Cardiac muscle cell (in vitro differentiated cells and primary cell): ENCODE measurements at regions not wholly inside any gene's neighbourhood (a gene's known extent, or its start where the extent isn't known, plus 50 kb on each side); places are given as distances from the start of the nearest gene placed in this dataset.

ENCODE experiments used
- DNase-seq, 2 donors: peaks; one replicate each; pipeline versions ENCODE4 v3.0.0 to v3.0.0-alpha.2; 2010 to 2017; ENCODE audit warnings: low read depth in 1 of 2, low spot score in 1 of 2
- H3K27ac ChIP-seq: fragments of 200-600 bp; sonication (generic); 2 replicates; pipeline ENCODE4 v1.5.1; 2016
- H3K27me3 ChIP-seq: fragments of 200-600 bp; sonication (generic); 2 replicates; pipeline ENCODE4 v1.6.0; 2016; ENCODE audit warnings: control low read depth
- H3K36me3 ChIP-seq: fragments of 200-600 bp; sonication (generic); 2 replicates; pipeline ENCODE4 v1.5.1; 2016; ENCODE audit warnings: control low read depth
- H3K4me1 ChIP-seq: fragments of 200-600 bp; sonication (generic); 2 replicates; pipeline ENCODE4 v1.8.1; 2017; ENCODE audit warnings: low read depth, mild to moderate bottlenecking, mixed run types
- H3K4me3 ChIP-seq: fragments of 200-600 bp; sonication (generic); 2 replicates; pipeline ENCODE4 v1.5.1; 2016; ENCODE audit warnings: mild to moderate bottlenecking
- H3K9me3 ChIP-seq: fragments of 200-600 bp; sonication (generic); 2 replicates; pipeline ENCODE4 v1.5.1; 2017; ENCODE audit warnings: low read depth, mild to moderate bottlenecking, control low read depth
- CTCF ChIP-seq: IDR thresholded peaks from 2 replicates; pipeline ENCODE4 v1.5.1; 2012; ENCODE audit warnings: low read depth, mild to moderate bottlenecking, low read length

- Histone ChIP-seq H3K4me3 (no peak overlapping the region), H3K36me3 (no peaks in the 10 kb centered on the region), H3K27ac (no peak overlapping the region), H3K27me3 (no peaks in the 10 kb centered on the region), H3K9me3 (no peaks in the 10 kb centered on the region), H3K4me1 (peaks cover 10% of the 10 kb centered on the region)
- no peak for DNase-seq
- no peak for TF ChIP-seq CTCF
Observed at GRCh38 chr3:193879864-193880242, 256.1 kb upstream of the HES1 start.

- H3K27ac ChIP-seq: no peak overlapping the region
- no peak overlapping the region for H3K4me3 ChIP-seq
- no peaks in the 10 kb centered on the region for H3K9me3 ChIP-seq
- H3K4me1 ChIP-seq: no peaks in the 10 kb centered on the region
- no peak for TF ChIP-seq CTCF
- no peaks in the 10 kb centered on the region for H3K36me3 ChIP-seq
- H3K27me3 ChIP-seq: no peaks in the 10 kb centered on the region
- DNase-seq: no peak
Observed at GRCh38 chr3:193882091-193882490, 253.9 kb upstream of the HES1 start.

GRCh38 chr3:193883551-193883950, 252.4 kb upstream of the HES1 start:
- no peak for TF ChIP-seq CTCF
- Histone ChIP-seq H3K4me1 (no peaks in the 10 kb centered on the region), H3K9me3 (no peaks in the 10 kb centered on the region), H3K27me3 (no peaks in the 10 kb centered on the region), H3K27ac (no peak overlapping the region), H3K4me3 (no peak overlapping the region), H3K36me3 (no peaks in the 10 kb centered on the region)
- DNase-seq: peak in 1 of 2 donors; percentile 28

GRCh38 chr3:193884027-193884426, 251.9 kb upstream of the HES1 start:
- no peaks in the 10 kb centered on the region for H3K36me3 ChIP-seq
- no peak for DNase-seq
- no peak overlapping the region for H3K4me3 ChIP-seq
- no peaks in the 10 kb centered on the region for H3K9me3 ChIP-seq
- no peaks in the 10 kb centered on the region for H3K27me3 ChIP-seq
- H3K4me1 ChIP-seq: no peaks in the 10 kb centered on the region
- TF ChIP-seq CTCF: no peak
- no peak overlapping the region for H3K27ac ChIP-seq

GRCh38 chr3:193884652-193885051, 251.3 kb upstream of the HES1 start:
- Histone ChIP-seq H3K9me3 (no peaks in the 10 kb centered on the region), H3K36me3 (no peaks in the 10 kb centered on the region), H3K27ac (no peak overlapping the region), H3K27me3 (no peaks in the 10 kb centered on the region), H3K4me3 (no peak overlapping the region), H3K4me1 (no peaks in the 10 kb centered on the region)
- TF ChIP-seq CTCF: no peak
- no peak for DNase-seq

- Histone ChIP-seq H3K27ac (no peak overlapping the region), H3K9me3 (no peaks in the 10 kb centered on the region), H3K36me3 (no peaks in the 10 kb centered on the region), H3K4me1 (no peaks in the 10 kb centered on the region), H3K27me3 (no peaks in the 10 kb centered on the region), H3K4me3 (no peak overlapping the region)
- no peak for DNase-seq
- TF ChIP-seq CTCF: no peak
Observed at GRCh38 chr3:193885832-193886231, 250.1 kb upstream of the HES1 start.
